ENCODE measurements at regions not wholly inside any gene's neighbourhood (a gene's known extent, or its start where the extent isn't known, plus 50 kb on each side); places are given as distances from the start of the nearest gene placed in this dataset.

DNA sequence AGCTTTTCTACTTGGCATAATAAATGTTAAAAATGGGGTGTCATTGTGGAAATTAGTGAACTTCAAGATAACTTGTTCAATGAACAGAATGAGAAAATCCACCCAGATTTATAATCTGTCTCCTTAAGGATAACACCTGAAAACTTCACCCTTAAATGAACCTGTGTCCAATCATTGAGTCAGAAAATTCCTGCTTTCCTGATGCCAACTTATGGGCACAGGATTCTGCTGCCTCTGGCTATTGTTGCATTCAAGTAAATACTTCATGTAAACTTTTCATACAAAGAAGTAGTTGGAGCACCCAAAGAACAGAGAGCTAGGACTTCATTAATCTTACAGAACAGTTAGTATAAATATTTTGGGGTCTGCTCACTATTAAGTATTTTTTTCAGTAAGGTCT is 98.9 kb upstream of the PLEKHA5 start:
- H3K4me3 ChIP-seq, result no peak overlapping the region
- no peaks in the 10 kb centered on the region for H3K36me3 ChIP-seq
- no peak overlapping the region for H3K27ac ChIP-seq
- DNase-seq, result no peak
- TF ChIP-seq POLR2A (IDR thresholded peaks at IDR 0.05) (no peak), POLR2AphosphoS5 (IDR thresholded peaks at IDR 0.05) (no peak), CTCF (IDR thresholded peaks at IDR 0.05) (no peak), EP300 (IDR thresholded peaks at IDR 0.05) (no peak)
- intact Hi-C loops (cut with DNase I), result no loop called here
- H3K4me1 ChIP-seq, result no peaks in the 10 kb centered on the region
- no peaks in the 10 kb centered on the region for H3K27me3 ChIP-seq
- peaks cover 0 to 8% (median 0%) of the 10 kb centered on the region in 4 donors for H3K9me3 ChIP-seq

- 87 to 89% methylated on average over 4 of the region's 4 CpGs for WGBS, 2 donors
- H3K4me3 ChIP-seq, result no peak overlapping the region
- no peaks in the 10 kb centered on the region for H3K27me3 ChIP-seq
- DNase-seq, result no peak
- H3K36me3 ChIP-seq, result no peaks in the 10 kb centered on the region
- no peak overlapping the region for H3K27ac ChIP-seq
- no peaks in the 10 kb centered on the region for H3K4me1 ChIP-seq
- H3K9me3 ChIP-seq, result peaks cover 0 to 8% (median 0%) of the 10 kb centered on the region in 4 donors
- no peak for TF ChIP-seq POLR2AphosphoS5 (IDR thresholded peaks at IDR 0.05)
- intact Hi-C loops (cut with DNase I), result no loop called here
Measured at GRCh38 chr12:19031032-19031431, 98.5 kb upstream of the PLEKHA5 start.

DNA sequence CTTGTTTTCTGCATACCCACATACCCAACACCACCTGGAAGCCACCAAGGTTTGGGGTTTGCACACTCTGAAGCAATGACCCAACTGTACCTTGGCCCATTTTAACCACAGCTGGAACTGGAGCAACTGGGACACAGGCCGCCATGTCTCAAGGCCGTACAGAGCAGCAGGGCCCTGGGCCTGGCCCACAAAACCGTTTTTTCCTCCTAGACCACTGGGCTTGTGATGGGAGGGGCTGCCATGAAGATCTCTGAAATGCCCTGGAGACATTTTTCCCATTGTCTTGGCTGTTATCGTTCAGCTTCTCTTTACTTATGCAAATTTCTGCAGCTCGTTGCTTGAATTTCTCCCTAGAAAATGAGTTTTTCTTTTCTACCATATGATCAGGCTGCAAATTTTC is 96.7 kb upstream of the PLEKHA5 start:
- TF ChIP-seq CTCF (IDR thresholded peaks at IDR 0.05) (no peak), EP300 (IDR thresholded peaks at IDR 0.05) (no peak), POLR2AphosphoS5 (IDR thresholded peaks at IDR 0.05) (no peak), POLR2A (IDR thresholded peaks at IDR 0.05) (no peak)
- no peak overlapping the region for H3K27ac ChIP-seq

GRCh38 chr12:19033244-19033643 is 96.3 kb upstream of the PLEKHA5 start:
- no peak for DNase-seq
- no peak overlapping the region for H3K4me3 ChIP-seq
- H3K27ac ChIP-seq, result no peak overlapping the region
- no peaks in the 10 kb centered on the region for H3K36me3 ChIP-seq
- no peaks in the 10 kb centered on the region for H3K4me1 ChIP-seq
- H3K9me3 ChIP-seq, result peaks cover 0 to 8% (median 0%) of the 10 kb centered on the region in 4 donors
- 64 to 78% methylated on average over 2 of the region's 2 CpGs for WGBS, 2 donors
- intact Hi-C loops (cut with DNase I), result no loop called here
- H3K27me3 ChIP-seq, result no peaks in the 10 kb centered on the region
- TF ChIP-seq CTCF (IDR thresholded peaks at IDR 0.05), result no peak
- no peak for TF ChIP-seq EP300 (IDR thresholded peaks at IDR 0.05)
- no peak for TF ChIP-seq POLR2A (IDR thresholded peaks at IDR 0.05)
- TF ChIP-seq POLR2AphosphoS5 (IDR thresholded peaks at IDR 0.05), result no peak

More for the DNA sequence above, 96.7 kb upstream of the PLEKHA5 start:
- DNase-seq, result no peak
- Histone ChIP-seq H3K4me3 (no peak overlapping the region), H3K27me3 (no peaks in the 10 kb centered on the region), H3K36me3 (no peaks in the 10 kb centered on the region), H3K4me1 (no peaks in the 10 kb centered on the region), H3K9me3 (peaks cover 0 to 8% (median 0%) of the 10 kb centered on the region in 4 donors)
- WGBS, 2 donors, result 83 to 84% methylated on average over 5 of the region's 5 CpGs
- intact Hi-C loops (cut with DNase I), result no loop called here

DNA sequence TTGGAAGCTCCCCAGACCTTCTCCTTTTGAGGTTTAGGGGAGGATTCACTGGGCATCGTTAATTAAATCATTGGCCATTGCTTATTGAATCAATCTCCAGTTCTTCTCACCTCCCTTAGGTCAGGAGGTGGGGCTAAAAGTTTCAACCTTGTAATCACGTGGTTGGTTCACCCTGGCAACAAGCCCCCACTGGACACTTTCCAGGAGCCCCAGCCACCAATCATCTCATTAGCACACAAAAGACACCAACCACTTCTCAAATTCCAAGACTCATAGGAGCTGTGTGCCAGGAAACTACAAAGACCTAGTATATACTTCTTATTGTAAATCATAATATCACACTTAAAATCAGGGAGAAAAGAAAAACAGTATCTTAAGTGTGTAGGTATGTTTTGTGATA is 94.6 kb upstream of the PLEKHA5 start:
- DNase-seq, result no peak
- TF ChIP-seq EP300 (IDR thresholded peaks at IDR 0.05) (no peak), POLR2AphosphoS5 (IDR thresholded peaks at IDR 0.05) (no peak), POLR2A (IDR thresholded peaks at IDR 0.05) (no peak), CTCF (IDR thresholded peaks at IDR 0.05) (no peak)
- Histone ChIP-seq H3K27me3 (no peaks in the 10 kb centered on the region), H3K36me3 (no peaks in the 10 kb centered on the region), H3K27ac (no peak overlapping the region), H3K9me3 (peaks cover 0 to 8% (median 0%) of the 10 kb centered on the region in 4 donors), H3K4me3 (no peak overlapping the region), H3K4me1 (no peaks in the 10 kb centered on the region)
- 79 to 81% methylated on average over 2 of the region's 2 CpGs for WGBS, 2 donors
- intact Hi-C loops (cut with DNase I), result no loop called here

Measured in sigmoid colon (tissue), 6 donors.